Fibroblast of peridontal ligament (primary cell): ENCODE measurements at regions not wholly inside any gene's neighbourhood (a gene's known extent, or its start where the extent isn't known, plus 50 kb on each side); places are given as distances from the start of the nearest gene placed in this dataset.
"Not testable (repeated sequence)": the region's sequence is repeated elsewhere in the genome, so short reads cannot be mapped to it uniquely, and the experiment has no call there.

Experiments used
- DNase-seq: peaks from one replicate; pipeline ENCODE4 v3.0.0-alpha.2; 2010; ENCODE audit errors: extremely low read depth

GRCh38 chr2:35568574-35568973 lies 787.0 kb upstream of the CRIM1 start:
- not testable (repeated sequence) for DNase-seq

DNA sequence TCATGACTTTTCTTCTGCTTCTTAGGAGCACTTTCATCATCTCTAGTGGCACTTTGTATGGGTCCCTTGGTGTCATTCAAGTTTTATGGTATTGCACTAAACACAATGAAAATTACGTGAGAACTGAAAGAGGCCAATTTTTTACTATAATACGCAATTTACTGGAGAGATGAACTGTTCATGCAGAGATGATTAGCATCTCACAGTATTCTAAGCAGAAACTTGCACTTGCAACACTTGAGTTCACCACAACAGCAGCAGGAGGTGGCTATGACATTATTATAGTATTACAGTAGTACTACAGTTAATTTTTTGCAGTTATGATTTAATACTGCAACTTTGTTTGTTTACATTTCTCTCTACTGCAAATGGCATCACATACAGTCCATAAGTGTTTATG lies 793.1 kb upstream of the CRIM1 start:
- no peak for DNase-seq

DNA sequence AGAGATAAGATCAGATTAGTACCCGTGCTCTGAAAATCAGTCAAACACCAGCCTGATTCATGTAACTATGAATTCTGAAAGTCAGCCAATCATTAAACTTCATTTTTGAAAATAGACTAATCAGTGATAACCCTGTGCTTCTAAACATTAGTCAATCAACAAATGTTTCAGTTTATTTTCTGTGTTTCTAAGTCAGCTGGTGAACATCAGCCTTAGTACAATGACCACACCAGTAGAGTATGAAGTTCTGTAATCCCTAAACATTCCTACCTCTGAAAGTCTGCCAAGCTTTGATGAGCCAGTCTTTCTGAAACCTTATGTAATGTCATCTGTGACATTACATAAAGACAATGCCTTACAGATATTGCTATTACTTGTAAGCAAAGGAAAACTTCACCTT lies 807.4 kb upstream of the CRIM1 start:
- DNase-seq = no peak

DNA sequence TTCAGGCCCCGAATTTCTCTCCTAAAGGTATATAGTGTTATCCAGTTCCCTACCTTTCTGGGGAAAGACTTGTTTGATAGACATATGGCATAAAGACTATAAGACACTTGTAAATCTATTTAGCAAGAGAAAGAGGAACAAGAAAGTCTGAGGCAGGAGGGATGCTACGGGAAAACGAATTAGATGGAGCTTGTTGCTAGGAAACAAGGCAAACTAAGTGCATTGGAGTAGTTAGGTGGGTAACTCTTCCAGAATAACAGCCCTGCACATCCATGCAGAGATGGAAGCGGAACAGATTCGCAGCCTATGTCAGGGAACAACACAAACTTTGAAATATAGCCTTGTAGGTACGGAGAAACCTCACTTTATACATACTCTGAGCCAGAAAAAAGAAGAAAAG lies 810.3 kb upstream of the CRIM1 start:
- no peak for DNase-seq

- DNase-seq = no peak
Measured at GRCh38 chr2:35538796-35539195, 816.8 kb upstream of the CRIM1 start.

DNA sequence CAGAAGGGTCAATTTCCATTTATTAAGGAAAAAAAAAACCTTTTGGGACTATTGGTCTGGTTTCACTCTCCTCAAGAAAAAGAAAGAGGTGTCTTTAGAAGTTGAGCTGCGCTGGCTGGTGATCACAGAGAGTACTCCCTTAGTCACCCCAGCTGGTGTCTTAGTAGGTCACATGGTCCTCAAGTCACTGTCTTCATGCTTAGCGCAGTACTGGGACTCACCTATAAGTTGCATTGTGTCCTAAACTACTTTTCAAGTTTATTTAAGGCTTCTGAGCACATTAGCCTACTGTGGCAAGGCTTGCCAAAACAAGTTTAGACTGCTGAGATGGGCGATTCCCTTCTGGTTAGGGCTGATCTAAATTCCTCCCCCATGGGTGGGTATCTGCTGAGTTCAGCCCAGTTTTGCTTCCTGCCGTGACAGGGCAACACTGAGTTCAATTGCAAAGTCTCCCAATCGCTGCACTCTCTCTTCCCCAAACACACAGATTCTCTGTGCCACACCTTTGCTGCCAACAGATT lies 824.9 kb upstream of the CRIM1 start:
- DNase-seq = no peak

- DNase-seq = no peak
Measured at GRCh38 chr2:35526741-35527140, 828.8 kb upstream of the CRIM1 start.

- DNase-seq = no peak
Measured at GRCh38 chr2:35522450-35522849, 833.1 kb upstream of the CRIM1 start.

DNA sequence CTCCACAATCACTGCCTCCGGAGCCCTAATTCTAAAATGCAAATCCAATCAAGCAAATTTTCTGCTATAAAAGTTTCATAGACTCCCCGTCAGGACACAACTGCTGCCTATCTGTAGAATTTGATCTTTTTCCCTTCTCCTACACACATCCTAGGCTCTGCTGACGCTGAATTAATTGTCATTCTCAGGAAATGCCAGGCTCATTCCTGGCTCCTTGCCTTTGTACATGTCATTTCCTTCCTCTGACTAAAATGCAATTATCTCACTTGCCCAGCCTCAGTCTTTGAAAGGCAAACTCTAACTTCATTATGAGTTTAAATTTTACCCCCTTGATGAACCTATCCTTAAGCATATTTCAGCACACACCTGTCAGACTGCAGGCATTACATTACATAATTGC lies 844.9 kb upstream of the CRIM1 start:
- no peak for DNase-seq

- no peak for DNase-seq
Measured at GRCh38 chr2:35508601-35509000, 847.0 kb upstream of the CRIM1 start.

GRCh38 chr2:35504419-35504818 lies 851.2 kb upstream of the CRIM1 start:
- no peak for DNase-seq

DNA sequence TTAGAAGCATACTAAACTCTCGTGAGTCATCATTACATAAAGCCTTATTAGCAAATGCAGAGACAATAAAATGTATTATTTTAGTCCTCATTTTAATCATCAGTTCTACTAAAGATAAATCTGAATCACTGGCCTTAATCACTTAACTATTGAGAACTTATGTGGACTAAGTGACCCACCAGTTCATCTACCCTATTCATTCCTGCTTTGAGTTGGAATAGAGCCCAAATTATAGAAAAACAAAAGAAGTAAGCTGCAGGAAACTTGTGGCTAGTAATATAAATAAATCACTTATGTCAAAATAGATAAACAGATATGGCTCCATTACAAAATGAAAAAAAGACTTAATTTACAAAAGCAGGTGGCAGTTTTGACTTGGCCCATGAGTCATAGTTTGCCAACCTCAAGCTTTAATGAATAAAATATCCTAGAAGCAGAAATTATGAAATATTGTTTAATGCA lies 851.8 kb upstream of the CRIM1 start:
- DNase-seq = no peak

DNA sequence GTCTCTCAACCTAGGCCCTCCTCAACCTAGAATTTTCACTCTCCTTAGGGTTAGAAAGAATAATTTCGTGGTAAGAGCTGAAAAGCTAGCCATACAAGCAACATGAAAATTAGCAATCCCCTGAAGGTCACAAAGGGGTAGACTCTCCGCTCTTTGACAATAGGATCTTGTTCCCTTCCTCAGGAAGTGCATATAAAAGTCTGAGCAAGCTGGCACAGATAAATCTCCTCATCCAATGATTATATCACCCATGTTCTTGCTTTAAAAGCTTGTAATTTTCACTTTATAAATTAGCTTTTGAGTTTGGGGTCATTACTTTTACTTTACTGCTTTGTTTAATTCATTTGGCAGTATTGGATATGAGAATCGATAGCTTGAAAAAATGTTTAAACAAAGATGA lies 852.3 kb upstream of the CRIM1 start:
- no peak for DNase-seq

DNA sequence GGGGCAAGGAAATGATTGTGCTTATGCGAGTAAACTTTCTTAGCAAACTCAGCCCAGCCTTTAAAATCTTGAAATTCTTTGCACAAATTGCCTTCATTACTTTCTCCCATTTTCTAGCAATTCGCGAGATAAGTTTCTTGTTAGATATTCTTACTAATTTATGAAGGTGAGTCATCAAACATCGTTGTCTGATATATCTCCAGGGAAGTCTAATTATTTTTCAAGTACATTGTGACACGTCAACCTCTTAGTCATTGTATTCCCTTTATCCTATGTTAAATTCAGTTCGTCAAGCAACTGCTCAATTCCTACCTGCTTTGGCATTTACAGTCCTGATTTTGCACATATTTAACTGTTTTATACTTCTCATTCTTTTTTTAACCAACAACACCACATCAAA lies 854.5 kb upstream of the CRIM1 start:
- no peak for DNase-seq

DNA sequence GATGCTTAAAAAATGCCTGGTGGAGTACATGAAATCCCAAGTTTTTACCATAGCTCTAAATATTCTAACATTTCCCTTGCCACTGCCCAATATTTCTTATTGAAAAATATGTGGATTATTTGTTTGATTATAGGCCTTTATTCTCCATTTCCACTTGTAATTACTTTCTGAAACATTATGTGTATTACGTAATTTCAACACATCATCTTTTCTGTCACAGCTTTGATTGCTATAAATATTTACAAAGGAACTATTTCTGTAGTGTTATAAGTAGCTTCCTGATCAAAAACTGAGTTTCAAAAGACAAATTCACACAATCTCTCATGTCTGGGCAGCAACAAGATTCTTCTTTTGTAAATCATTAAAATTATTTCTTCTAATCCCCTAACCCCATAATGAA lies 859.6 kb upstream of the CRIM1 start:
- no peak for DNase-seq

DNA sequence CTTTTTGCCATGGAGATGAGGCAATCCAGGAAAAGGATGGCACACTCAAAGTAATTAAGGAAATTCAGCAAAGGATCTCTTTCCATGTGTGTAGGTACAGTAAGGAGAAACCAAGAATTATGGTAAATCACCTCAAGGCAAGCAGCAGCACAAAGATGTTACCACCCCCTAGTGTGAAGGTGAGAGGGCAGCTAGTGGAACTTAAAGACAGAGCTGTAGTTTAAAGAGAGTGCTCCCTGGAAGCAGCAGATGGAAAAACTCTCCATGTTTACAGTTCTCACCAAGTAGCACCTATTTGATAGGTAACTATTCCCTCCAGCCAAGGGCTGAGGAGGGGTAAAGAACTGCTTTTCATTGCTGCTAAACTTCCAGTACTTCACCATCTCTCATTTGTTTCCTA lies 860.4 kb upstream of the CRIM1 start:
- DNase-seq = no peak

GRCh38 chr2:35478121-35478520 lies 877.5 kb upstream of the CRIM1 start:
- not testable (repeated sequence) for DNase-seq

DNA sequence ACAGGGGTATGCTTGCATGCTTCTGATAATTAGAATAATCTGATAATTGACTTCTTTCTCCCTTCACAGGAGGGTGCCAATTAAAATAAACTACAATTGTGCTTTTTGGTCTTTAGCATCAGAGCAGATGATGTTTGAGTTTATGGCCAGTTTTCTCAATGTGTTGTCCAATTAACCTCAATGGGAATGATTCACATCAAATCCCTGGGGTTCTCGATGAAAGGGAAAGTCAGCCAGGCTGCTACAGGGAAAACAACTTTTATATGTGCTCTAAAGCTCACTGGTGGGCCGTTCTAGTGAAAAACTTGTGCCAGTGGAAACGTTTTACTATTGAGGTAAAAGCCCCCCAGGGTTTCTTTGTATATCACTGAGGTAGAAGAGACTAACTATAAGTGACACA lies 887.3 kb upstream of the CRIM1 start:
- DNase-seq = peak; percentile 7

DNA sequence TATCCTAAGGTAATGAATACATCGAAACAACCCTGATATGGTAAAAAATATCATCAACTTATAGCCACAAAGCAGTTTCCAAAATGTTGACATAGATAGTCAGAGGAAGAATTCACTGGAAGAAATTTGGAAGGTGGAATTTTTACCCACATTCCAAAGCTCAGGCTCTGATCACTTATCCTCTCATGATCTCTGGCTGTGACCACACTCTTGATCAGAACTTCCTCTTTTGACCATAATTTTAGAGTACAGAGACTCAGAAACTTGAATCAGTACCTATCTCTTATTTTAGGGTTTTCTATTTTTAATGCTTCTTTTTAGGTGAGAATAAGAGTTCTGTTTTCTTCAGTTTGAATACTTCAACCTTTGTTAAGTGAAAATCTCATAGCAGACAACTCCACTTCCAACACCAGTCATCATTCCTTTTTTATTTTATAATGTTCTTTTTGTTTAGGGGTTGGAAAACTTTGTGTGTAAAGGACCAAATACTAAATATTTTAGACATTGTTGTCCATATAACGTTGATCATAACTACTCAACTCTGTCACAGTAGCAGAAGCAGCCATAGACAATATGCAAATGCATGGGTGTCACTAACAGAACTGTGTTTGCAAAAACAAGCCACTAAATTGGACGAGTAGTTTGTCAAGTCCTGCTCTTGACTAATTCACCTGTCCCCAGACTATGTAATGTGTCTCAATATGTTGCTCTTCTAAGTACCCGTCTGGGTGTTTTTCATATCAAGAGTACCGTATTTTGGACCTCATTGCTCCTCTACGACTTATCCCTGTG lies 891.6 kb upstream of the CRIM1 start:
- no peak for DNase-seq

- DNase-seq = peak; percentile 31
Measured at GRCh38 chr2:35462226-35462998, 893.2 kb upstream of the CRIM1 start.

GRCh38 chr2:35461406-35461805 lies 894.2 kb upstream of the CRIM1 start:
- DNase-seq = no peak

GRCh38 chr2:35454966-35455638 lies 900.5 kb upstream of the CRIM1 start:
- DNase-seq = no peak
